GM12878 (cell line): ENCODE measurements at regions not wholly inside any gene's neighbourhood (a gene's known extent, or its start where the extent isn't known, plus 50 kb on each side); places are given as distances from the start of the nearest gene placed in this dataset.

Source experiments
- ATAC-seq: fragments of 200-7000 bp; cut with Tn5 transposase; 3 replicates; pipeline ENCODE4 v1.9.1; 2020; ENCODE audit warnings: mild to moderate bottlenecking, moderate library complexity
- BruUV-seq: library from RNA; stranded (reverse); fragments of 400-500 nt; replicated peaks from 2 replicates; lab custom pipeline; 2021; lab: Mats Ljungman, UMichigan
- CTCF ChIA-PET: fragments of 300-600 bp; sonication (Branson Sonifier 250); formaldehyde crosslinking; extraction: SDS; loops from one replicate; lab custom pipeline; 2021; ENCODE audit warnings: inconsistent platforms; lab: Yijun Ruan, JAX
- POLR2A ChIA-PET: fragments of 350-600 bp; formaldehyde crosslinking; extraction: SDS; loops from one replicate; lab custom pipeline; 2021; ENCODE audit warnings: inconsistent platforms; lab: Charles Lee
- RAD21 ChIA-PET: fragments of 300-600 bp; sonication (Branson Sonifier 250); formaldehyde crosslinking; loops from one replicate; lab custom pipeline; 2023; ENCODE audit warnings: antibody characterized with exemption; ENCODE audit not compliant: unreplicated experiment; lab: Charles Lee
- SMC1A ChIA-PET: fragments of 300-600 bp; sonication (Branson Sonifier 250); formaldehyde crosslinking; loops from one replicate; lab custom pipeline; 2023; ENCODE audit not compliant: unreplicated experiment, uncharacterized antibody; lab: Charles Lee
- DNase-seq: peaks from one replicate; pipeline ENCODE4 v3.0.0-alpha.2; 2011; ENCODE audit warnings: low read depth, low spot score
- FAIRE-seq: peaks from 3 replicates; lab custom pipeline; 2011; peaks lifted over from hg19 to GRCh38; lab: Jason Lieb, UNC
- H2AFZ ChIP-seq: 2 replicates; pipeline ENCODE4 v1.6.0; 2011; ENCODE audit warnings: low read depth, low read length, control low read depth; ENCODE audit not compliant: control insufficient read depth
- H3K27ac ChIP-seq: 2 replicates; pipeline ENCODE4 v1.5.1; 2011; ENCODE audit warnings: control low read depth; ENCODE audit not compliant: control insufficient read depth, insufficient read depth
- H3K27me3 ChIP-seq, 2 experiments: replicated peaks in 1 of 2; 2 replicates each; pipeline versions ENCODE4 v1.6.0 to v1.6.1; 2011; ENCODE audit warnings: low read length in 1 of 2; ENCODE audit not compliant: control insufficient read depth in 2 of 2, insufficient read depth in 2 of 2
- H3K36me3 ChIP-seq, 2 experiments: 2 replicates each; pipeline ENCODE4 v1.5.1; 2011; ENCODE audit warnings: low read length in 1 of 2; ENCODE audit not compliant: control insufficient read depth in 2 of 2, insufficient read depth in 2 of 2
- H3K4me1 ChIP-seq: 2 replicates; pipeline ENCODE4 v1.6.1; 2011; ENCODE audit warnings: mild to moderate bottlenecking, low read length, moderate library complexity, mixed read lengths; ENCODE audit not compliant: control insufficient read depth, insufficient read depth
- H3K4me2 ChIP-seq: 2 replicates; pipeline ENCODE4 v1.6.0; 2011; ENCODE audit warnings: control low read depth; ENCODE audit not compliant: control insufficient read depth, insufficient read depth
- H3K4me3 ChIP-seq: fragments of 200-600 bp; sonication (generic); 2 replicates; pipeline ENCODE4 v1.5.1; 2016
- H3K79me2 ChIP-seq: 2 replicates; pipeline ENCODE4 v1.6.0; 2011; ENCODE audit warnings: low read length; ENCODE audit not compliant: control insufficient read depth, insufficient read depth
- H3K9ac ChIP-seq: 2 replicates; pipeline ENCODE4 v1.8.0; 2011; ENCODE audit warnings: low read length, control low read depth, mixed read lengths; ENCODE audit not compliant: control insufficient read depth, insufficient read depth
- H3K9me3 ChIP-seq: replicated peaks from 3 replicates; pipeline ENCODE4 v1.5.1; 2011; ENCODE audit warnings: mild to moderate bottlenecking, low read length; ENCODE audit not compliant: control insufficient read depth, insufficient read depth
- H4K20me1 ChIP-seq: 2 replicates; pipeline ENCODE4 v1.6.0; 2011; ENCODE audit not compliant: control insufficient read depth, insufficient read depth
- CHD4 ChIP-seq: fragments of 200-600 bp; sonication (generic); IDR thresholded peaks from 2 replicates; pipeline ENCODE4 v1.6.1; 2016; ENCODE audit warnings: mild to moderate bottlenecking
- HDAC2 ChIP-seq: fragments of 200-600 bp; sonication (generic); IDR thresholded peaks from 2 replicates; pipeline ENCODE4 v1.6.1; 2017
- NFIC ChIP-seq: IDR thresholded peaks from 2 replicates; pipeline ENCODE4 v1.6.1; 2012; ENCODE audit warnings: low read depth, mild to moderate bottlenecking, inconsistent platforms, low read length, moderate library complexity
- NFXL1 ChIP-seq: fragments of 450-650 bp; IDR thresholded peaks from 2 replicates; pipeline ENCODE4 v1.6.1; 2017; ENCODE audit warnings: antibody characterized with exemption, mild to moderate bottlenecking, borderline replicate concordance
- NFYA ChIP-seq: IDR thresholded peaks from 2 replicates; pipeline ENCODE4 v1.6.1; 2011; ENCODE audit warnings: low read depth, mild to moderate bottlenecking, low read length, improper control_type of control experiment, borderline replicate concordance
- RAD21 ChIP-seq: IDR thresholded peaks from 2 replicates; pipeline ENCODE4 v1.6.1; 2011; ENCODE audit warnings: mild to moderate bottlenecking, low read depth, low read length, moderate library complexity; ENCODE audit not compliant: insufficient read depth
- SMAD5 ChIP-seq: IDR thresholded peaks from 2 replicates; pipeline ENCODE4 v1.6.1; 2016; ENCODE audit warnings: antibody characterized with exemption, low read depth
- SREBF1 ChIP-seq: IDR thresholded peaks from 2 replicates; pipeline ENCODE4 v1.6.1; 2012; ENCODE audit warnings: mild to moderate bottlenecking, low read length
- ZZZ3 ChIP-seq: IDR thresholded peaks from 2 replicates; pipeline ENCODE4 v1.6.1; 2011; ENCODE audit warnings: low read depth; ENCODE audit not compliant: control insufficient read depth, insufficient read length
- WGBS: methylation state at CpG from one replicate; pipeline ENCODE4 v1.1.6; 2016; ENCODE audit warnings: low lambda C conversion rate; ENCODE audit not compliant: insufficient replicate concordance, insufficient coverage; ENCODE audit errors: missing lambda C conversion rate; 5-methylcytosine and 5-hydroxymethylcytosine counted together
- in situ Hi-C: fragments of 300-500 bp; cut with MboI; formaldehyde crosslinking; loops from 9 replicates; pipeline ENCODE4 v1.14.3; 2018; ENCODE audit warnings: mixed read lengths
- intact Hi-C: fragments of 100-400 bp; cut with micrococcal nuclease; formaldehyde crosslinking; loops from one replicate; pipeline ENCODE4 v1.14.2; 2022; ENCODE audit not compliant: unreplicated experiment
- TF ChIP-seq, protein P1 (sequence below): fragments of 450-650 bp; IDR thresholded peaks from 2 replicates; pipeline ENCODE4 v1.6.1; 2017; ENCODE audit warnings: low read depth, mild to moderate bottlenecking, moderate library complexity

DNA sequence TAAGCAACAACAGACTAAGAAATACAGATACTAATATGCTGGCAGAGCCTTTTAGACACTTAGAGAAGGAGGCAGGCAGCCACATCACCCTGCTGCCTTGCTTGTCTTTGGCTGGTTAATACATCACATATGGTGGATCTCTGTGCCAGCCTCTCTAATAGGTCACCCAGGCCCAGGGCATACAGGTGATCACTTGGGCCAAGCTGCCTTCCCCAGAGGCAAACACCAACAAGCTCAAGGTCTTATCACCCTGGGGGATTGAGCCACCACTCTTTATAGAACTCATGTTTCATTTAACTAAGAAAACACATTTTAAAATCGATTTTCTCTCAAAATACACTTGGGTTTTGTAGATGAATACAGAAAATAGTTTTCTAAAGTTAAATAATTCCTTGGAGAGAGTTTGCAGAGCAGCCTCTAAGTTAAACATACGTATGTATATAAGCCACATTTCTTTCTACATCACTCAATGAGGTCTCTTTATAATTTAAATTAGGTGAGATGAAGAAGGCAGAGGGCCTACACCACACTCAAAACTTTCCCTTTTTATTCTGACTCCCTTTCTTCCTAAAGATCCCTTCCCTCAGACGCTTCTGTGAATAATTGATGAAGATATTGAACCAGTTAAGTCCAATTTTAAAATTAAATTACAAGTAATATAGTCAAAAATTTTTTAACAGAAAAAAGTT lies 556.8 kb upstream of the GHITM start:
- ATAC-seq, result no peak
- Histone ChIP-seq H3K27ac (no peak overlapping the region), H3K9me3 (no peaks in the 10 kb centered on the region), H4K20me1 (no peaks in the 10 kb centered on the region), H3K9ac (no peak overlapping the region), H3K79me2 (no peaks in the 10 kb centered on the region), H2AFZ (no peak overlapping the region), H3K27me3 (no peaks in the 10 kb centered on the region), H3K4me1 (no peaks in the 10 kb centered on the region), H3K4me3 (no peak overlapping the region), H3K36me3 (no peaks in the 10 kb centered on the region), H3K4me2 (no peak overlapping the region)
- in situ Hi-C loops, result no loop called here
- ChIA-PET SMC1A (interaction anchor here (0.6 to 1.3 kb wide), 2 partner anchors 21 to 120 kb away, joined by 3 read pairs; no protein-coding TSS in a partner anchor), POLR2A (no interaction called here), RAD21 (no interaction called here), CTCF (no interaction called here)
- FAIRE-seq, result no peak
- DNase-seq, result no peak
- intact Hi-C loops, result no loop called here
- no TSS peak for BruUV-seq
- TF ChIP-seq NFXL1 (no peak), NFYA (no peak), ZZZ3 (no peak), CHD4 (no peak), SREBF1 (no peak), HDAC2 (no peak), NFIC (no peak), RAD21 (no peak), SMAD5 (no peak)
- TF ChIP-seq, protein P1, sequence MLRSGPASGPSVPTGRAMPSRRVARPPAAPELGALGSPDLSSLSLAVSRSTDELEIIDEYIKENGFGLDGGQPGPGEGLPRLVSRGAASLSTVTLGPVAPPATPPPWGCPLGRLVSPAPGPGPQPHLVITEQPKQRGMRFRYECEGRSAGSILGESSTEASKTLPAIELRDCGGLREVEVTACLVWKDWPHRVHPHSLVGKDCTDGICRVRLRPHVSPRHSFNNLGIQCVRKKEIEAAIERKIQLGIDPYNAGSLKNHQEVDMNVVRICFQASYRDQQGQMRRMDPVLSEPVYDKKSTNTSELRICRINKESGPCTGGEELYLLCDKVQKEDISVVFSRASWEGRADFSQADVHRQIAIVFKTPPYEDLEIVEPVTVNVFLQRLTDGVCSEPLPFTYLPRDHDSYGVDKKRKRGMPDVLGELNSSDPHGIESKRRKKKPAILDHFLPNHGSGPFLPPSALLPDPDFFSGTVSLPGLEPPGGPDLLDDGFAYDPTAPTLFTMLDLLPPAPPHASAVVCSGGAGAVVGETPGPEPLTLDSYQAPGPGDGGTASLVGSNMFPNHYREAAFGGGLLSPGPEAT, result no peak
- 0% methylated on average over 3 of the region's 3 CpGs for WGBS
